Skeletal muscle satellite cell (primary cell): ENCODE measurements at regions not wholly inside any gene's neighbourhood (a gene's known extent, or its start where the extent isn't known, plus 50 kb on each side); places are given as distances from the start of the nearest gene placed in this dataset.
"Not testable (repeated sequence)": the region's sequence is repeated elsewhere in the genome, so short reads cannot be mapped to it uniquely, and the experiment has no call there.

Experiments used
- H3K27me3 ChIP-seq: 2 replicates; pipeline ENCODE4 v1.7.0; 2013; ENCODE audit warnings: low read length; ENCODE audit not compliant: control insufficient read depth, insufficient read depth
- H3K36me3 ChIP-seq: 2 replicates; pipeline ENCODE4 v1.7.0; 2013; ENCODE audit warnings: mild to moderate bottlenecking, control low read depth, low read length; ENCODE audit not compliant: insufficient read depth
- H3K4me1 ChIP-seq: 2 replicates; pipeline ENCODE4 v1.7.0; 2013; ENCODE audit warnings: low read length; ENCODE audit not compliant: control insufficient read depth, insufficient read depth
- H3K4me2 ChIP-seq: 2 replicates; pipeline ENCODE4 v1.7.0; 2013; ENCODE audit warnings: mild to moderate bottlenecking, low read length
- H3K4me3 ChIP-seq: 2 replicates; pipeline ENCODE4 v1.7.0; 2013; ENCODE audit warnings: low read length
- H3K9ac ChIP-seq: 2 replicates; pipeline ENCODE4 v1.7.0; 2013; ENCODE audit warnings: mild to moderate bottlenecking, low read depth, low read length, moderate library complexity
- H3K9me3 ChIP-seq: replicated peaks from 2 replicates; pipeline ENCODE4 v1.7.0; 2013; ENCODE audit warnings: mild to moderate bottlenecking, control low read depth, low read length

DNA sequence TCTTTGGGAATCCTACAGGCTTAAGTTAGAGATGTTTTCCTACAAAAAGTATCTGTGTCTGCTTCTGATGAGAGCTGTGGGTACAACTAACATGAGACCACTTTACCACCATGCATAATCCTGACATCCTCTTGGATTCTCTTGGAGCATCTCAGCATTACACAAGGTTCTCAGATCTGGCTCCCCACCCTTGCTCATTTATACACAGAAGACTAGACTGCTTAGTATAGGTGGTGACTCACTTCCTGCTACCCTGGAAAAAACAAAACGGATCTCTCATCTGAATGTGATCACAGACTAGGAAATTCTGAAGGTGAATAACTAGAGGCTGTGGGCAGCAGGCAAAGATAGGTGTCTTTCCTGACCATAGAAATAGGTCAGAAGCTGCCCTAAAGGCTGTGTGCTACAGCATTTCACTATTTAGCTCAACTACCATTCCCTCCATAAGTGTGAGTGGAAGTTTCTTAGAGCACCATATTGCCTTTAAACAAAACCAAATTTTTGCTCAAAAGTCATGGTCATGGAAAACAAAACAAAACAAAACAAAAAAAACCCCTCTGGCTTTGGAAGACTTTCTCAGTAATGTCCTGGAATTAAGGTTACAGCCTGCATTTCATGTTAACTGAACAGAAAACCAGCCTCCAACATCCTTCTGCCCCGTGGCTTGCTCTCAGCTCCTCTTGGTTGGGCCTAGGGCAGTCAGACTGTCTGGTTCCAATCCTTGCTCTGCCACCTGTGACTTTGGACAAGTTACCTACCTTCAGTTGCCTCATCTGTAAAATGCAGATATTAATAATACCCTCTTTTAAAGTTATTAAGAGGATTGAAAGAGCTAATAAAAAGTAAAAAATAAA lies 75.1 kb upstream of the ZSCAN2 start:
- H3K4me3 ChIP-seq, H3K27me3 ChIP-seq: not testable (repeated sequence)

DNA sequence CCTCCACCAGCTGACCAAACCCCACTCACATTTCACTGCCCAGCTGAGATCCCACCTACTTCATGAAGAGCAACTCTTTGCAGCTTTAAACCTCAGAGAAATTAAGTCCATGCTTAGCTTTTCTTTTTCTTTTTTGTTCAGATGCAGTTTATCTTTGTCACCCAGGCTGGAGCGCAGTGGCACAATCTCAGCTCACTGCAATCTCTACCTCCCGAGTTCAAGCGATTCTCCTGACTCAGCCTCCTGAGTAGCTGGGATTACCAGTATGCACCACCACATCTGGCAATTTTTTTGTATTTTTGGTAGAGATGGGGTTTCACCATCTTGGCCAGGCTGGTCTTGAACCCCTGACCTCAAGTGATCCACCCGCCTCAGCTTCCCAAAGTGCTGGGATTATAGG lies 70.1 kb upstream of the ZSCAN2 start:
- H3K27me3 ChIP-seq, H3K9ac ChIP-seq, H3K4me2 ChIP-seq, H3K9me3 ChIP-seq, H3K4me3 ChIP-seq, H3K36me3 ChIP-seq: not testable (repeated sequence)
- peaks cover 10% of the 10 kb centered on the region for H3K4me1 ChIP-seq

More for the DNA sequence above, 75.1 kb upstream of the ZSCAN2 start:
- H3K4me2 ChIP-seq, H3K36me3 ChIP-seq, H3K9ac ChIP-seq, H3K9me3 ChIP-seq, H3K4me1 ChIP-seq: not testable (repeated sequence)

GRCh38 chr15:84531223-84531622 lies 69.6 kb upstream of the ZSCAN2 start:
- not testable (repeated sequence) for H3K36me3 ChIP-seq

GRCh38 chr15:84531709-84532367 lies 69.0 kb upstream of the ZSCAN2 start:
- not testable (repeated sequence) for H3K9ac ChIP-seq, H3K4me3 ChIP-seq, H3K9me3 ChIP-seq, H3K36me3 ChIP-seq, H3K27me3 ChIP-seq
- Histone ChIP-seq H3K4me1 (peaks cover 10% of the 10 kb centered on the region), H3K4me2 (peak overlapping the region; percentile 10)

More at GRCh38 chr15:84531223-84531622, 69.6 kb upstream of the ZSCAN2 start:
- H3K4me3 ChIP-seq, H3K4me2 ChIP-seq, H3K9me3 ChIP-seq, H3K9ac ChIP-seq, H3K27me3 ChIP-seq: not testable (repeated sequence)
- H3K4me1 ChIP-seq: peaks cover 10% of the 10 kb centered on the region

- H3K4me2 ChIP-seq, H3K27me3 ChIP-seq, H3K36me3 ChIP-seq, H3K4me3 ChIP-seq, H3K9me3 ChIP-seq, H3K9ac ChIP-seq: not testable (repeated sequence)
- peaks cover 10% of the 10 kb centered on the region for H3K4me1 ChIP-seq
Measured at GRCh38 chr15:84533705-84534104, 67.1 kb upstream of the ZSCAN2 start.

- H3K27me3 ChIP-seq, H3K9ac ChIP-seq, H3K36me3 ChIP-seq, H3K4me3 ChIP-seq, H3K9me3 ChIP-seq, H3K4me2 ChIP-seq: not testable (repeated sequence)
- peaks cover 10% of the 10 kb centered on the region for H3K4me1 ChIP-seq
Measured at GRCh38 chr15:84534561-84535235, 66.1 kb upstream of the ZSCAN2 start.

- not testable (repeated sequence) for H3K4me1 ChIP-seq, H3K36me3 ChIP-seq, H3K4me3 ChIP-seq, H3K27me3 ChIP-seq, H3K9ac ChIP-seq, H3K9me3 ChIP-seq, H3K4me2 ChIP-seq
Measured at GRCh38 chr15:84536181-84536580, 64.6 kb upstream of the ZSCAN2 start.

DNA sequence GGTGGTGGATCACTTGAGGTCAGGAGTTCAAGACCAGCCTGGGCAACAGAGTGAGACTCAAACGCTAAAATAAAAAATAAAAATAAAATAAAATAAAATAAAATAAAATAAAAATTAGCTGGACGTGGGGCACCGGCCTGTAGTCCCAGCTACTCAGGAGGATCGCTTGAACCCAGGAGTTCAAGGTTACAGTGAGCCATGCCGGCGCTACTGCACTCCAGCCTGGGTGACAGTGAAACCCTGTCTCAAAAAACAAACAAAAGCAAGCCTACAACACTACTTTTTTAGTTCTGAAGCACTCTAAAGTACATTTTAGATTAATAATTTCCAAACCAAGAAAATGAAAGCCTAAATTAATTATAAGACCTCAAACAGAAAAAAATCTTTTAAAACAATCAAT lies 56.2 kb upstream of the ZSCAN2 start:
- not testable (repeated sequence) for H3K9ac ChIP-seq, H3K36me3 ChIP-seq, H3K4me2 ChIP-seq, H3K27me3 ChIP-seq, H3K9me3 ChIP-seq, H3K4me1 ChIP-seq, H3K4me3 ChIP-seq

DNA sequence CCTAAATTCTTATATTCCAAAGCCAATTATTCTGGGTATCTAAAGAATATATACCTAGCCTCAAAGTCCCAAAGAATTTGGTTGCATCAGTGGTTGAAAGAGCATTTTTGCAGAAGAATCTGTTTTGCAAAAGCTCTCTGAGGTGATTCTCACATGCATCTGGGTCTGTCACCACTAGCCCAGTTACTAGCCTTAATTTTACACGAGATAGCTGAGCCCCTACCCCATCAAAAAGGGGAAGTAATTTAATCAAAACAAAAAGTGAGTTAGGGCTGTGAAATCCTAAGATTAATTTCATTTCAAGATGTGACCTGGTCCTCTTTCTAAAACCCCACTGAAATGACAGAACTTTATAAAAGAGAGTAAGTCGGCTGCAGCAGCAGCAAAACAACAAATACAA lies 53.7 kb upstream of the ZSCAN2 start:
- H3K27me3 ChIP-seq, H3K9me3 ChIP-seq, H3K36me3 ChIP-seq, H3K4me2 ChIP-seq, H3K4me1 ChIP-seq, H3K4me3 ChIP-seq, H3K9ac ChIP-seq: not testable (repeated sequence)

DNA sequence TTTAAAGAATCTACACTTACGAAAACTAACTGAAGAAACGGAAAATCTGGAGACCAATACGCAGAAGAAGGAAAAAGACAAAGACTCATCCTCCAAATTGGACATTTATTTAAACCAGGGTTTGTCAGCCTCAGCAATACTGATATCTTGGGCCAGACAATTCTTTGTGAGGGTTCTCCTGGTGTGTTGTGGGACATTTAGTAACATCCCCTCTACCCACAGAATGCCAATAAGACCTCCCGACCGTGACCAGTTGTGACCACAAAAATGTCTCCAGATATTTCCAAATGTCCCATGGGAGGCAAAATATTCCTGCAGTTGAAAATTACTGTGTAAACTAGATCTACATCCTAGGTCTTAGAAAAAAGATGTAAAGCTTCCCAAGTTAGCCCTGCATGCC lies 50.3 kb upstream of the ZSCAN2 start:
- H3K36me3 ChIP-seq, H3K4me3 ChIP-seq, H3K9me3 ChIP-seq, H3K27me3 ChIP-seq, H3K9ac ChIP-seq, H3K4me1 ChIP-seq: not testable (repeated sequence)
- H3K4me2 ChIP-seq: peak overlapping the region; percentile 15
